ENCODE measurements at regions not wholly inside any gene's neighbourhood (a gene's known extent, or its start where the extent isn't known, plus 50 kb on each side); places are given as distances from the start of the nearest gene placed in this dataset.

- H3K36me3 ChIP-seq (ENCODE audit: insufficient read depth, low read length), result no peaks in the 10 kb centered on the region
- no peak overlapping the region for H3K9ac ChIP-seq (ENCODE audit: low read length)
- no peak overlapping the region for H3K4me2 ChIP-seq (ENCODE audit: low read length)
- TF ChIP-seq EP300 (conservative IDR thresholded peaks at IDR 0.05; ENCODE audit: poor library complexity, severe bottlenecking) (no peak), TAF1 (IDR thresholded peaks at IDR 0.05; ENCODE audit: low read depth) (no peak), RAD21 (conservative IDR thresholded peaks at IDR 0.05) (no peak), EZH2 (IDR thresholded peaks at IDR 0.05; ENCODE audit: borderline replicate concordance, insufficient read depth, low read length, poor library complexity, severe bottlenecking) (no peak), CTCF (IDR thresholded peaks at IDR 0.05; ENCODE audit: poor library complexity, severe bottlenecking) (no peak), SMC3 (conservative IDR thresholded peaks at IDR 0.05; ENCODE audit: poor library complexity) (no peak)
- H3K79me2 ChIP-seq (replicated peaks; ENCODE audit: insufficient read depth, low read length), result no peaks in the 10 kb centered on the region
- H3K4me3 ChIP-seq (ENCODE audit: low read length), result no peak overlapping the region
- H3K27me3 ChIP-seq (ENCODE audit: insufficient read depth, low read depth, low read length), result no peaks in the 10 kb centered on the region
- no peaks in the 10 kb centered on the region for H3K9me2 ChIP-seq (ENCODE audit: insufficient read depth, low read length)
- no peak overlapping the region for H3K27ac ChIP-seq (ENCODE audit: low read length)
- no peaks in the 10 kb centered on the region for H4K20me1 ChIP-seq (ENCODE audit: insufficient read depth)
- H3K9me3 ChIP-seq (ENCODE audit: low read length), result peaks cover 10% of the 10 kb centered on the region
- no peak overlapping the region for H2AFZ ChIP-seq (ENCODE audit: low read depth, low read length)
- no peaks in the 10 kb centered on the region for H3F3A ChIP-seq (ENCODE audit: insufficient read depth, low read length, poor library complexity, severe bottlenecking)
Observed at GRCh38 chr5:2142456-2142954, 259.8 kb upstream of the IRX4 start.

- Histone ChIP-seq H3K9me3 (ENCODE audit: low read length) (peaks cover 10% of the 10 kb centered on the region), H3K27me3 (ENCODE audit: insufficient read depth, low read depth, low read length) (no peaks in the 10 kb centered on the region), H4K20me1 (ENCODE audit: insufficient read depth) (no peaks in the 10 kb centered on the region), H3K36me3 (ENCODE audit: insufficient read depth, low read length) (no peaks in the 10 kb centered on the region), H3K9me2 (ENCODE audit: insufficient read depth, low read length) (no peaks in the 10 kb centered on the region), H3K4me3 (ENCODE audit: low read length) (no peak overlapping the region), H3K4me2 (ENCODE audit: low read length) (no peak overlapping the region), H3F3A (ENCODE audit: insufficient read depth, low read length, poor library complexity, severe bottlenecking) (no peaks in the 10 kb centered on the region), H2AFZ (ENCODE audit: low read depth, low read length) (no peak overlapping the region), H3K27ac (ENCODE audit: low read length) (no peak overlapping the region), H3K79me2 (replicated peaks; ENCODE audit: insufficient read depth, low read length) (no peaks in the 10 kb centered on the region), H3K9ac (ENCODE audit: low read length) (no peak overlapping the region)
- TF ChIP-seq REST (IDR thresholded peaks at IDR 0.05; ENCODE audit: borderline replicate concordance), result no peak
- TF ChIP-seq MXI1 (conservative IDR thresholded peaks at IDR 0.05; ENCODE audit: poor library complexity, severe bottlenecking), result no peak
- TF ChIP-seq CTCF (IDR thresholded peaks at IDR 0.05; ENCODE audit: poor library complexity, severe bottlenecking), result no peak
- TF ChIP-seq SMC3 (conservative IDR thresholded peaks at IDR 0.05; ENCODE audit: poor library complexity), result no peak
- TF ChIP-seq TAF1 (IDR thresholded peaks at IDR 0.05; ENCODE audit: low read depth), result no peak
- no peak for TF ChIP-seq EZH2 (IDR thresholded peaks at IDR 0.05; ENCODE audit: borderline replicate concordance, insufficient read depth, low read length, poor library complexity, severe bottlenecking)
Observed at GRCh38 chr5:2141254-2142000, 258.7 kb upstream of the IRX4 start.

Measured in neural cell (in vitro differentiated cells).